ENCODE measurements at regions not wholly inside any gene's neighbourhood (a gene's known extent, or its start where the extent isn't known, plus 50 kb on each side); places are given as distances from the start of the nearest gene placed in this dataset.
"Not testable (repeated sequence)": the region's sequence is repeated elsewhere in the genome, so short reads cannot be mapped to it uniquely, and the experiment has no call there.

- no peak for DNase-seq
These were observed 86.2 kb downstream of the PSAT1 start for GRCh38 chr9:78383130-78383529.

GRCh38 chr9:78386348-78386747, 89.4 kb downstream of the PSAT1 start:
- no peak for DNase-seq

GRCh38 chr9:78386773-78387172, 89.8 kb downstream of the PSAT1 start:
- no peak for DNase-seq

- no peak for DNase-seq
These were observed 96.4 kb downstream of the PSAT1 start for GRCh38 chr9:78393340-78393739.

GRCh38 chr9:78393932-78394331, 97.0 kb downstream of the PSAT1 start:
- DNase-seq = no peak

GRCh38 chr9:78396087-78396486, 99.2 kb downstream of the PSAT1 start:
- DNase-seq = no peak

- DNase-seq = no peak
These were observed 100.1 kb downstream of the PSAT1 start for GRCh38 chr9:78397045-78397444.

- no peak for DNase-seq
These were observed 100.5 kb downstream of the PSAT1 start for GRCh38 chr9:78397454-78397853.

GRCh38 chr9:78399153-78399552, 102.2 kb downstream of the PSAT1 start:
- DNase-seq = no peak

GRCh38 chr9:78400496-78400895, 103.6 kb downstream of the PSAT1 start:
- no peak for DNase-seq

- DNase-seq = no peak
These were observed 108.5 kb downstream of the PSAT1 start for GRCh38 chr9:78405461-78405860.

GRCh38 chr9:78406146-78406545, 109.2 kb downstream of the PSAT1 start:
- DNase-seq = no peak

GRCh38 chr9:78406933-78407332, 110.0 kb downstream of the PSAT1 start:
- no peak for DNase-seq

GRCh38 chr9:78407636-78408312, 110.8 kb downstream of the PSAT1 start:
- DNase-seq = no peak

GRCh38 chr9:78408388-78408787, 111.5 kb downstream of the PSAT1 start:
- DNase-seq = no peak

GRCh38 chr9:78409928-78410510, 113.1 kb downstream of the PSAT1 start:
- DNase-seq = not testable (repeated sequence)

GRCh38 chr9:78422309-78422708, 125.4 kb downstream of the PSAT1 start:
- DNase-seq = no peak

- no peak for DNase-seq
These were observed 127.4 kb downstream of the PSAT1 start for GRCh38 chr9:78424299-78424698.

GRCh38 chr9:78428640-78429039, 131.7 kb downstream of the PSAT1 start:
- DNase-seq = no peak

GRCh38 chr9:78430387-78430786, 133.5 kb downstream of the PSAT1 start:
- DNase-seq = no peak

GRCh38 chr9:78431039-78431438, 134.1 kb downstream of the PSAT1 start:
- DNase-seq = not testable (repeated sequence)

- no peak for DNase-seq
These were observed 139.9 kb downstream of the PSAT1 start for GRCh38 chr9:78436873-78437272.

- no peak for DNase-seq
These were observed 140.4 kb downstream of the PSAT1 start for GRCh38 chr9:78437296-78437695.

GRCh38 chr9:78437806-78438205, 140.9 kb downstream of the PSAT1 start:
- no peak for DNase-seq

GRCh38 chr9:78438211-78438610, 141.3 kb downstream of the PSAT1 start:
- no peak for DNase-seq

Data from T-helper 1 cell (primary cell).